Stomach (tissue), 4 donors: ENCODE measurements at regions not wholly inside any gene's neighbourhood (a gene's known extent, or its start where the extent isn't known, plus 50 kb on each side); places are given as distances from the start of the nearest gene placed in this dataset.

Experiments used
- POLR2A ChIP-seq, 4 donors: fragments of 450-650 bp; IDR thresholded peaks; one replicate each; pipeline ENCODE4 v1.6.1; 2016; ENCODE audit warnings: antibody characterized with exemption in 4 of 4, control low read depth in 2 of 4, mild to moderate bottlenecking in 1 of 4, moderate library complexity in 1 of 4
- POLR2AphosphoS5 ChIP-seq, 3 donors: sonication (generic); formaldehyde crosslinking; IDR thresholded peaks; one replicate each; pipeline ENCODE4 v1.6.1; 2016; ENCODE audit warnings: antibody characterized with exemption in 3 of 3
- TF ChIP-seq, protein P1 (sequence below), 7 experiments: fragments of 450-650 bp in 4 of 7; fragments of 200-600 bp in 3 of 7; sonication (generic) in 3 of 7; IDR thresholded peaks; one replicate each; pipeline ENCODE4 v1.5.1; 2016 to 2019; ENCODE audit warnings: antibody characterized with exemption in 7 of 7, control low read depth in 2 of 7, mild to moderate bottlenecking in 1 of 7

GRCh38 chr1:29538586-29538985, 302.3 kb downstream of the PTPRU start:
- no peak for TF ChIP-seq POLR2A (IDR thresholded peaks at IDR 0.05)
- TF ChIP-seq, protein P1, sequence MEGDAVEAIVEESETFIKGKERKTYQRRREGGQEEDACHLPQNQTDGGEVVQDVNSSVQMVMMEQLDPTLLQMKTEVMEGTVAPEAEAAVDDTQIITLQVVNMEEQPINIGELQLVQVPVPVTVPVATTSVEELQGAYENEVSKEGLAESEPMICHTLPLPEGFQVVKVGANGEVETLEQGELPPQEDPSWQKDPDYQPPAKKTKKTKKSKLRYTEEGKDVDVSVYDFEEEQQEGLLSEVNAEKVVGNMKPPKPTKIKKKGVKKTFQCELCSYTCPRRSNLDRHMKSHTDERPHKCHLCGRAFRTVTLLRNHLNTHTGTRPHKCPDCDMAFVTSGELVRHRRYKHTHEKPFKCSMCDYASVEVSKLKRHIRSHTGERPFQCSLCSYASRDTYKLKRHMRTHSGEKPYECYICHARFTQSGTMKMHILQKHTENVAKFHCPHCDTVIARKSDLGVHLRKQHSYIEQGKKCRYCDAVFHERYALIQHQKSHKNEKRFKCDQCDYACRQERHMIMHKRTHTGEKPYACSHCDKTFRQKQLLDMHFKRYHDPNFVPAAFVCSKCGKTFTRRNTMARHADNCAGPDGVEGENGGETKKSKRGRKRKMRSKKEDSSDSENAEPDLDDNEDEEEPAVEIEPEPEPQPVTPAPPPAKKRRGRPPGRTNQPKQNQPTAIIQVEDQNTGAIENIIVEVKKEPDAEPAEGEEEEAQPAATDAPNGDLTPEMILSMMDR (IDR thresholded peaks at IDR 0.05): no peak
- TF ChIP-seq POLR2AphosphoS5 (IDR thresholded peaks at IDR 0.05): no peak
